ENCODE measurements at regions not wholly inside any gene's neighbourhood (a gene's known extent, or its start where the extent isn't known, plus 50 kb on each side); places are given as distances from the start of the nearest gene placed in this dataset.

DNA sequence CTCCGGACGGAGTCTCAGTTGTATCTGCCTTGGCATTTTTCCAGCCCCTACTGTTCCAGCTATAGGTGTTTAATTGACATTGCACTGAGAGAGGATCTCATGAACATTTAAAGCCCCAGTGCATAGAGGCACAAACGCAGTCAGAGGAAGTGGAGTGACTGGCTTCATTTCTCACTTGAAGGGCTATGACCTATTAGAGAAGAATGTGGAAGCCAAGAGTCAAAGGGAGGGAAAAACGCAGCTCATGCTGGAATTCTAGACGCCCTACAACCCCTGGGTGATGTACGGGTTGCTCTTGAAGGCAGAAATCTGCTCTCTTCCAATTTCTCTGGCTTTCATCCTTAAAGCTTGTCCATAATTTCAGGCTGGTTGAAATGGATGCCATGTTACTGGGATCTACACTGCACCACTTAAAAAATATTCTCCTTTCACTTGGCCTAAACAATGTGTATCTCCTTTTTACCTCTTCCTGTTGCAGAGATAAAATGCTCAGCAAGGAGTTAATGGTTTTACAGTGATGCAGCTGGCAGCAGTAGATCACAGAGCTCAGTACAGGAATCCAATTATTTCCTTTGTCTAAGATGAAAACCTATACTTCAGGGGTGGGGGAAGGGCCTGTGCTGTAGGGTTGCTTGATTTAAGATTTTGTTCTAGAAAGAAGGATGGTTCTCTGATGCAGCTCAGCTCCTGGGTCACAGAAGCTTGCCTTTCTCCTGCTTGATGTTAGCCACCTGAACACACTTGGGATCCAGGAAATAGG lies 61.8 kb upstream of the MAMDC2 start:
- TF ChIP-seq, protein P1, sequence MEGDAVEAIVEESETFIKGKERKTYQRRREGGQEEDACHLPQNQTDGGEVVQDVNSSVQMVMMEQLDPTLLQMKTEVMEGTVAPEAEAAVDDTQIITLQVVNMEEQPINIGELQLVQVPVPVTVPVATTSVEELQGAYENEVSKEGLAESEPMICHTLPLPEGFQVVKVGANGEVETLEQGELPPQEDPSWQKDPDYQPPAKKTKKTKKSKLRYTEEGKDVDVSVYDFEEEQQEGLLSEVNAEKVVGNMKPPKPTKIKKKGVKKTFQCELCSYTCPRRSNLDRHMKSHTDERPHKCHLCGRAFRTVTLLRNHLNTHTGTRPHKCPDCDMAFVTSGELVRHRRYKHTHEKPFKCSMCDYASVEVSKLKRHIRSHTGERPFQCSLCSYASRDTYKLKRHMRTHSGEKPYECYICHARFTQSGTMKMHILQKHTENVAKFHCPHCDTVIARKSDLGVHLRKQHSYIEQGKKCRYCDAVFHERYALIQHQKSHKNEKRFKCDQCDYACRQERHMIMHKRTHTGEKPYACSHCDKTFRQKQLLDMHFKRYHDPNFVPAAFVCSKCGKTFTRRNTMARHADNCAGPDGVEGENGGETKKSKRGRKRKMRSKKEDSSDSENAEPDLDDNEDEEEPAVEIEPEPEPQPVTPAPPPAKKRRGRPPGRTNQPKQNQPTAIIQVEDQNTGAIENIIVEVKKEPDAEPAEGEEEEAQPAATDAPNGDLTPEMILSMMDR (IDR thresholded peaks at IDR 0.05; ENCODE audit: low read length) = no peak
- Histone ChIP-seq H3K36me3 (replicated peaks; ENCODE audit: insufficient read depth, low read length) (no peaks in the 10 kb centered on the region), H3K27ac (ENCODE audit: low read length) (no peak overlapping the region), H3K4me3 (ENCODE audit: low read length) (no peak overlapping the region), H3K9me2 (replicated peaks; ENCODE audit: insufficient read depth, low read length) (no peaks in the 10 kb centered on the region), H2AFZ (ENCODE audit: low read length) (no peak overlapping the region), H4K20me1 (ENCODE audit: insufficient read depth, low read length) (no peaks in the 10 kb centered on the region), H3K9me3 (replicated peaks; ENCODE audit: insufficient read depth, low read length) (no peaks in the 10 kb centered on the region), H3K4me1 (ENCODE audit: low read length) (no peaks in the 10 kb centered on the region), H3K27me3 (replicated peaks; ENCODE audit: insufficient read depth, low read length) (no peaks in the 10 kb centered on the region), H3K9ac (ENCODE audit: low read length) (no peak overlapping the region), H3K4me2 (ENCODE audit: low read depth, low read length) (no peak overlapping the region), H3F3A (ENCODE audit: insufficient read depth, low read length) (no peaks in the 10 kb centered on the region), H3K79me2 (ENCODE audit: low read length) (no peaks in the 10 kb centered on the region)
- no peak for DNase-seq

- no peaks in the 10 kb centered on the region for H3K79me2 ChIP-seq (ENCODE audit: low read length)
- H3K4me2 ChIP-seq (ENCODE audit: low read depth, low read length) = no peak overlapping the region
- no peaks in the 10 kb centered on the region for H3K4me1 ChIP-seq (ENCODE audit: low read length)
- H3K9me2 ChIP-seq (replicated peaks; ENCODE audit: insufficient read depth, low read length) = no peaks in the 10 kb centered on the region
- DNase-seq = no peak
- H3K9ac ChIP-seq (ENCODE audit: low read length) = no peak overlapping the region
- H2AFZ ChIP-seq (ENCODE audit: low read length) = no peak overlapping the region
- H3K27me3 ChIP-seq (replicated peaks; ENCODE audit: insufficient read depth, low read length) = no peaks in the 10 kb centered on the region
- H3F3A ChIP-seq (ENCODE audit: insufficient read depth, low read length) = no peaks in the 10 kb centered on the region
- H3K27ac ChIP-seq (ENCODE audit: low read length) = no peak overlapping the region
- H3K36me3 ChIP-seq (replicated peaks; ENCODE audit: insufficient read depth, low read length) = no peaks in the 10 kb centered on the region
- no peaks in the 10 kb centered on the region for H4K20me1 ChIP-seq (ENCODE audit: insufficient read depth, low read length)
- TF ChIP-seq, protein P1 (IDR thresholded peaks at IDR 0.05; ENCODE audit: low read length) = no peak
- TF ChIP-seq EZH2 (optimal IDR thresholded peaks at IDR 0.05; ENCODE audit: low read depth, low read length) (no peak), EZH2phosphoT487 (IDR thresholded peaks at IDR 0.05; ENCODE audit: low read length) (no peak)
- no peak overlapping the region for H3K4me3 ChIP-seq (ENCODE audit: low read length)
- H3K9me3 ChIP-seq (replicated peaks; ENCODE audit: insufficient read depth, low read length) = no peaks in the 10 kb centered on the region
These were observed 58.8 kb upstream of the MAMDC2 start for GRCh38 chr9:69984831-69985230.

- Histone ChIP-seq H3K4me2 (ENCODE audit: low read depth, low read length) (no peak overlapping the region), H3K4me1 (ENCODE audit: low read length) (no peaks in the 10 kb centered on the region), H3K36me3 (replicated peaks; ENCODE audit: insufficient read depth, low read length) (no peaks in the 10 kb centered on the region), H3K9me2 (replicated peaks; ENCODE audit: insufficient read depth, low read length) (no peaks in the 10 kb centered on the region), H3K27me3 (replicated peaks; ENCODE audit: insufficient read depth, low read length) (no peaks in the 10 kb centered on the region), H2AFZ (ENCODE audit: low read length) (no peak overlapping the region), H3K79me2 (ENCODE audit: low read length) (no peaks in the 10 kb centered on the region), H3K9me3 (replicated peaks; ENCODE audit: insufficient read depth, low read length) (no peaks in the 10 kb centered on the region), H3K9ac (ENCODE audit: low read length) (no peak overlapping the region), H3K27ac (ENCODE audit: low read length) (no peak overlapping the region), H4K20me1 (ENCODE audit: insufficient read depth, low read length) (no peaks in the 10 kb centered on the region), H3K4me3 (ENCODE audit: low read length) (no peak overlapping the region), H3F3A (ENCODE audit: insufficient read depth, low read length) (no peaks in the 10 kb centered on the region)
- TF ChIP-seq EZH2 (optimal IDR thresholded peaks at IDR 0.05; ENCODE audit: low read depth, low read length) = no peak
- TF ChIP-seq EZH2phosphoT487 (IDR thresholded peaks at IDR 0.05; ENCODE audit: low read length) = no peak
- TF ChIP-seq, protein P1 (IDR thresholded peaks at IDR 0.05; ENCODE audit: low read length) = no peak
- DNase-seq = no peak
These were observed 57.7 kb upstream of the MAMDC2 start for GRCh38 chr9:69985971-69986370.
